T-cell (primary cell): ENCODE measurements at regions not wholly inside any gene's neighbourhood (a gene's known extent, or its start where the extent isn't known, plus 50 kb on each side); places are given as distances from the start of the nearest gene placed in this dataset.

ENCODE experiments used
- ATAC-seq, 4 experiments: fragments of 200-7000 bp in 3 of 4; fragments of 150-1000 bp in 1 of 4; cut with Tn5 transposase; replicated peaks in 1 of 4; 1 replicate in 3 of 4; 2 replicates in 1 of 4; pipeline ENCODE4 v1.10.0; 2021; ENCODE audit warnings: moderate library complexity in 3 of 4, mild to moderate bottlenecking in 2 of 4, moderate number of reproducible peaks in 1 of 4
- CTCF ChIA-PET, 2 donors: fragments of 300-600 bp; sonication (Branson Sonifier 250); formaldehyde crosslinking; loops; one replicate each; lab custom pipeline; 2022; ENCODE audit warnings: antibody characterized with exemption in 2 of 2; lab: Charles Lee
- POLR2A ChIA-PET, 2 donors: fragments of 300-600 bp; sonication (Branson Sonifier 250); formaldehyde crosslinking; loops; one replicate each; lab custom pipeline; 2022; ENCODE audit warnings: antibody characterized with exemption in 2 of 2; lab: Charles Lee
- DNase-seq, 35 experiments: peaks; one replicate each; pipeline versions ENCODE4 v3.0.0 to v3.0.0-alpha.2; 2013 to 2023
- H3K27ac ChIP-seq: one replicate; pipeline ENCODE4 v1.5.1; 2013; ENCODE audit warnings: low read length
- H3K27me3 ChIP-seq, 2 experiments: replicated peaks in 1 of 2; 1 replicate in 1 of 2; 2 replicates in 1 of 2; pipeline versions ENCODE4 v1.6.1 to v1.7.0; 2013; ENCODE audit warnings: low read length in 1 of 2, mixed read lengths in 1 of 2; ENCODE audit not compliant: control insufficient read depth in 2 of 2, insufficient read depth in 2 of 2; ENCODE audit errors: extremely low read depth in 1 of 2
- H3K36me3 ChIP-seq, 2 donors: 1 replicate in 1 of 2; 2 replicates in 1 of 2; pipeline versions ENCODE4 v1.6.1 to v1.7.0; 2013; ENCODE audit warnings: low read length in 1 of 2; ENCODE audit not compliant: control insufficient read depth in 2 of 2, insufficient read depth in 1 of 2; ENCODE audit errors: extremely low read depth in 1 of 2
- H3K4me1 ChIP-seq, 2 experiments: 1 replicate in 1 of 2; 2 replicates in 1 of 2; pipeline versions ENCODE4 v1.6.1 to v1.7.0; 2013; ENCODE audit warnings: low read length in 2 of 2, mixed read lengths in 1 of 2; ENCODE audit not compliant: insufficient read depth in 2 of 2, control insufficient read depth in 1 of 2; ENCODE audit errors: extremely low read depth in 1 of 2
- H3K4me3 ChIP-seq, 2 donors: 1 replicate in 1 of 2; 2 replicates in 1 of 2; pipeline versions ENCODE4 v1.5.1 to v1.7.0; 2013; ENCODE audit warnings: mild to moderate bottlenecking in 2 of 2, low read length in 1 of 2, moderate library complexity in 1 of 2; ENCODE audit not compliant: control insufficient read depth in 1 of 2; ENCODE audit errors: extremely low read depth in 1 of 2
- H3K9me3 ChIP-seq: 2 replicates; pipeline ENCODE4 v1.7.0; 2013
- H3K27ac Mint-ChIP-seq, 2 donors: one replicate each; pipeline ENCODE4 v1.8.0; 2020 to 2021; ENCODE audit warnings: mild to moderate bottlenecking in 2 of 2, mixed read lengths in 2 of 2
- H3K27me3 Mint-ChIP-seq, 2 donors: one replicate each; pipeline ENCODE4 v1.8.0; 2021 to 2022; ENCODE audit warnings: mixed read lengths in 2 of 2
- H3K36me3 Mint-ChIP-seq: one replicate; pipeline ENCODE4 v1.8.0; 2021; ENCODE audit warnings: mixed read lengths
- H3K4me1 Mint-ChIP-seq, 3 donors: one replicate each; pipeline ENCODE4 v1.8.0; 2020 to 2022; ENCODE audit warnings: mixed read lengths in 3 of 3, mild to moderate bottlenecking in 1 of 3
- H3K4me3 Mint-ChIP-seq, 3 donors: one replicate each; pipeline ENCODE4 v1.8.0; 2020 to 2022; ENCODE audit warnings: mild to moderate bottlenecking in 3 of 3, mixed read lengths in 3 of 3, moderate library complexity in 3 of 3
- H3K9me3 Mint-ChIP-seq, 3 donors: one replicate each; pipeline ENCODE4 v1.8.0; 2020 to 2022; ENCODE audit warnings: mixed read lengths in 3 of 3
- WGBS: methylation state at CpG from one replicate; pipeline ENCODE4 v1.1.5; 2013; ENCODE audit warnings: missing lambda C conversion rate; ENCODE audit not compliant: insufficient coverage; 5-methylcytosine and 5-hydroxymethylcytosine counted together

DNA sequence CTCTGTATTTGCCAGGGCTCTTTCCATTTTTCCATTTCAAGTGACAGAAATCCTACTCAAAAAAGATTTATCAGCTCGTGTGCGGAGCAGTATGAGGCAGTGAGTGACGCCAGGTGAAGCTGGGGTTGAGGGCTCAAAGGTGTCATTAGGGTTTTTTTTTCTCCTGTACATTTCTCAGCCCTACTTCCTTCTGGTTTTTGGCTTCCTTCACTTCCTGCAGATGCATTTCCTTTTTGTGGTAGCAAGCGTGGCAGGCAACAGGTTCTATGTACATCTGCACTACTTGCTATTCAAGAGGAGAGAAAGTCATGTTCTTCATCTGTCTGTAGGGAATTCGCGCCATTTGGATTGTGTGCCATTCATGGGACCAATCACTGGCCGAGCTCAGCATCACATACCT, 52.8 kb upstream of the AOAH start:
- ChIA-PET CTCF (interaction anchor here (0.5 to 2.5 kb wide), 7 partner anchors 9 to 806 kb away, joined by 3 to 13 read pairs (median 5); no protein-coding TSS in a partner anchor), POLR2A (interaction anchor here in 1 of 2 donors (1.0 to 2.9 kb wide), 2 partner anchors 11 to 53 kb away, joined by 3 to 13 read pairs; partner anchors contain the start of gene AOAH)
- ATAC-seq = peak; percentile 69 to 87 (median 78)
- Histone ChIP-seq H3K4me1 (peaks cover 61 to 69% of the 10 kb centered on the region in 2 experiments), H3K36me3 (no peaks in the 10 kb centered on the region), H3K4me3 (peak overlapping the region; percentile 12 to 52), H3K9me3 (no peaks in the 10 kb centered on the region), H3K27me3 (no peaks in the 10 kb centered on the region), H3K27ac (peak overlapping the region; percentile 80)
- Mint-ChIP-seq H3K36me3 (peaks cover 4% of the 10 kb centered on the region), H3K27me3 (no peaks in the 10 kb centered on the region), H3K27ac (peak overlapping the region; percentile 82 to 92), H3K4me1 (peaks cover 79 to 88% (median 84%) of the 10 kb centered on the region in 3 donors), H3K9me3 (peaks cover 0 to 9% (median 0%) of the 10 kb centered on the region in 3 donors), H3K4me3 (peak overlapping the region; percentile 61 to 79 (median 69))
- WGBS = 0% methylated on average over 2 of the region's 7 CpGs
- peak; percentile 25 to 85 (median 60) for DNase-seq

- no peak for ATAC-seq
- WGBS = no CpG with 5 or more reads among the region's 1 CpG
- H3K27ac Mint-ChIP-seq = no peak overlapping the region
Measured at GRCh38 chr7:36775676-36776075, 51.4 kb upstream of the AOAH start.

GRCh38 chr7:36775061-36775620, 50.8 kb upstream of the AOAH start:
- Histone ChIP-seq H3K27me3 (no peaks in the 10 kb centered on the region), H3K9me3 (no peaks in the 10 kb centered on the region), H3K4me1 (peaks cover 52 to 55% of the 10 kb centered on the region in 2 experiments), H3K36me3 (no peaks in the 10 kb centered on the region), H3K4me3 (no peak overlapping the region), H3K27ac (no peak overlapping the region)
- Mint-ChIP-seq H3K4me1 (peaks cover 59 to 69% (median 65%) of the 10 kb centered on the region in 3 donors), H3K4me3 (peak overlapping the region in 1 of 3 donors; percentile 10), H3K27me3 (no peaks in the 10 kb centered on the region), H3K27ac (peak overlapping the region in 1 of 2 donors; percentile 22), H3K36me3 (peaks cover 7% of the 10 kb centered on the region), H3K9me3 (peaks cover 0 to 9% (median 5%) of the 10 kb centered on the region in 3 donors)
- ChIA-PET POLR2A (interaction anchor here in 1 of 2 donors (1.0 kb wide), 1 partner anchor 48 kb away, joined by 3 read pairs; no protein-coding TSS in a partner anchor), CTCF (interaction anchor here (0.6 to 2.5 kb wide), 4 partner anchors 10 to 20 kb away, joined by 3 to 13 read pairs (median 8); no protein-coding TSS in a partner anchor)
- ATAC-seq = peak in 1 of 4 experiments; percentile 20
- no CpG with 5 or more reads among the region's 1 CpG for WGBS
- DNase-seq = peak in 8 of 35 experiments; percentile 5 to 56 (median 19)

More at GRCh38 chr7:36775676-36776075, 51.4 kb upstream of the AOAH start:
- H3K4me1 ChIP-seq = peaks cover 57 to 61% of the 10 kb centered on the region in 2 experiments
- peak overlapping the region in 1 of 3 donors; percentile 69 for H3K4me3 Mint-ChIP-seq
- no peaks in the 10 kb centered on the region for H3K27me3 ChIP-seq
- DNase-seq = no peak
- H3K27me3 Mint-ChIP-seq = no peaks in the 10 kb centered on the region
- no peaks in the 10 kb centered on the region for H3K36me3 ChIP-seq
- no peak overlapping the region for H3K4me3 ChIP-seq
- ChIA-PET POLR2A (no interaction called here), CTCF (interaction anchor here (1.0 to 2.5 kb wide), 4 partner anchors 10 to 351 kb away, joined by 3 to 13 read pairs (median 4); no protein-coding TSS in a partner anchor)
- no peak overlapping the region for H3K27ac ChIP-seq
- H3K9me3 Mint-ChIP-seq = peaks cover 0 to 9% (median 5%) of the 10 kb centered on the region in 3 donors
- no peaks in the 10 kb centered on the region for H3K9me3 ChIP-seq
- H3K36me3 Mint-ChIP-seq = peaks cover 7% of the 10 kb centered on the region
- peaks cover 65 to 74% (median 70%) of the 10 kb centered on the region in 3 donors for H3K4me1 Mint-ChIP-seq
